GM19324 (cell line): ENCODE measurements at regions not wholly inside any gene's neighbourhood (a gene's known extent, or its start where the extent isn't known, plus 50 kb on each side); places are given as distances from the start of the nearest gene placed in this dataset.
"Not testable (repeated sequence)": the region's sequence is repeated elsewhere in the genome, so short reads cannot be mapped to it uniquely, and the experiment has no call there.

Experiments used
- ATAC-seq: cut with Tn5 transposase; IDR thresholded peaks from one replicate; pipeline ENCODE4 v1.9.1; 2021; ENCODE audit warnings: mild to moderate bottlenecking, moderate library complexity; ENCODE audit not compliant: unreplicated experiment, low FRiP score

DNA sequence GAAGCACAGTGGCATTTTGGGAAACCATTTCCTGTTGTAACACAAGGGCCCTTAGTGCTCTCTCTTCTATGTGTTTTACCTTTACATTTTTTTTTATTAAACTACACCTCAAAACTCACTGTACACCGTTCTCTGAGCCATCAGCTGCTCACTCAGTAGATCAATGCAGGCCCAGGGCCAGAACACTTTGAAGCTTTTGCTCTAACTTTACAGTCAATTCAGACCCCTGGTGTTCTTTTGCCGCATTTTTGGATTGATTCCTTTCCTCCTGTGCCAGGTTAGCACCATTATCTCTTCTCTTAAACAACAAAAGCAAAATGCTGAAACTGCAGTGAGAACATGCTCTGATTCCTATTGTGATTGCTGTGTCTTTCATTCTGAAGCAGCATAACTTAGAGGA lies 269.8 kb upstream of the RGMB start:
- ATAC-seq = no peak

DNA sequence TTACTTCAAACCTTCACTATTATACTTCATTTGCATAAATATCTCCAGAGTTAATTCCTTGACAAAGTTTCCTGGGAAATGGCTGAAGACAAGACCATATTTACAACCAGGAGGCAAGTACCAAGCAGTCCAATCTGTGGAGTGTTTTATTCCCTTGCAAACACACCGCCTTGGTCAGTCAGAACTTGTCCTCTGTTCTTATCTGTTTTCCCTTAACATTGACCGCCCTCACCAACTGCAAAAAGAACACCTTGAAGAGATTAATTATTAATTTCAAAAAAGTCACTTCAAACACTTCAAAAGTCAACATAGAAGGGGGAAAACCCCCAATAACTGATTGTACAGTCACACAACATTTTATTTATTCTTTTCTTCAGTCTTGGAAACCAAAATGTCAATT lies 269.0 kb upstream of the RGMB start:
- no peak for ATAC-seq

DNA sequence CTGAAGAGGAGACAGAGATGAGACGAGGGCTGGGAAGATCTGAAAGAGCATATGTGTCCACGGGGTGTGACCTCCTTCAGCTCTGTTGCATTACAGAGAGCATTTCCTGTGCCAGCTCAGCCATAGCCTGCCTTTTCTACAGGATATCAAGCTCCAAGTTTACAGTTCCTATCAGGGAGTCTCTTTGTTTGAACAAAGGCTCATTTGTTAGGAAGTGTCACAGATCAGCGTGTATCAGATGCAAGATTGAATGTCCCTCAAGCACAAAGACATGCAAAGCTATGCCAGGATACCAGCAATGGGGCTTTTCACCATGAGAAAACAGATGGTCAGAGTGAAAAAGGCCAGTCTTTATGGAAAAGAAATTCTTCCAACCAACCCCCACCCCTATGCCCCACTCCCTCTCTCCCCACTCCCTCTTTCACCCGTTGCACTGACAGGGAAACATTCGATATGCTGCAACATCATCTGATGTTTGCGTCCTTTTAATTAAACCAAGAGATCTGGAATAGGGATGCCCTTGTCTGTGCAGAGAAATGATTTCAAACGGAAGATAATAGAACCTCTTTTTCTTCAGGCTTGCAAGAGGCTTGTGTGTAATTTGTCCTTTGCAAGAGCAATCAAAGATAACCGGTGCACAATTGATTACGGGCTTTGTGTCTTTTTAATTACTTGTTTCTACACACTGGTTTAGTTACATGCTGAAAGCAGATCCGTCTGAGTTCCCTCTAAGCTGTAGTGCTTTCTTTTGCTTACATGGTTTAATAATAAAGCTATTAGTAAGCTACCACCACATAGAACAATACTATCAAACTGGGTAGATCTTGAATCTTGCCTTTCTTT lies 263.1 kb upstream of the RGMB start:
- no peak for ATAC-seq

DNA sequence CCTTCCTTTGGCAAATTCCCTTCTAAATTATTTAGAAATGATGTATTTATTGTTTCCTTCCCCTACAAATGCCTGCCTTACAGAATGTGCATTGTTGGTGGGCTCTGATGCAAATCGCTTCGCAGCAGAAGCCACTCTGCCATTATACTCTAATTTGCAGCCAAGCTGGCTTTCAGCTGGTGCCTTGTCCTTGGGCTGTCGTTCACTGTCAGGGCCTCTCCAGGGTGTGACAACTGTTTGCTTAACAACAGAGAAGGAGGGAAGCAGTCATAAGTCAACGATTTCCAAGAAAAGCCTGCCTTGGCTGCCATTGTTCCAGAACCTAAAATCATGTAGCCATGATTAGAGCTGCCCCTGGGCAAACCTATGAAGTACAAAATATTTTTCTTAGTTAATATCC lies 260.1 kb upstream of the RGMB start:
- no peak for ATAC-seq

DNA sequence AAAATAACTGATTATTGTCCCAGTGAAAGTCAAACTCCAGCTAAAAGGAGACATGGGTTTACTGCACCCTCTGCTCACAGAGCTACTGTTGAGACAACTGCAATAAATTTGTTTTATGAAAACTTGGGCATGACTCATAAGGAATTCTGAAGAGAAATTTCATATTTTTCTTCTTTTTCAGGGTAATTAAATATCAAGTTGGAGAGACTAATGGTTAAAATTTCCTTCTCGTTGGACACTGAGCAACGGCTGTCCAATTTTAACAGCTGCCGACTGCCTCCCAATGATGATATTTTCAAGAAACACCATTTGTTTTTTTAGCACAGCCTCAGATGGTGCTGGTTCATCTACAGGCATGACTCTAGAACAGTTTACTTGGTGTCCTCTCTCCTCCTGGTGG lies 259.2 kb upstream of the RGMB start:
- no peak for ATAC-seq

DNA sequence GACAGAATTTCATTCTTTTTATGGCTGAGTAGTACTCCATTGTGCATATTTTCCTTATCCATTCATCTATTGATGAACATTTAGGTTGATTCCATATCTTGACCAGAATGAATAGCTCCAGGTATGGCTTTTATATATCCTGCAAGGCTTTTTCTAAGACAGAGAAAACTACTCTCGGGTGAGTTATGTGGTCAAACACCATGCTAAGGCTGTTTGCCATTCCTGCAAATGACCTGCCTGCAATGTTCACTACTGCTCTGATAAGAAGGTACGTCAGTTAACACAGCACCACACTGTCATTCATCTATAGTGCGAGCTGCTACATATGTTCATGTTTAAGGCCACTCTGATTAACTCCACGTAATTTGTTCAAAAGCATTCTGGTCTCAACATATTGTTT lies 256.8 kb upstream of the RGMB start:
- no peak for ATAC-seq

DNA sequence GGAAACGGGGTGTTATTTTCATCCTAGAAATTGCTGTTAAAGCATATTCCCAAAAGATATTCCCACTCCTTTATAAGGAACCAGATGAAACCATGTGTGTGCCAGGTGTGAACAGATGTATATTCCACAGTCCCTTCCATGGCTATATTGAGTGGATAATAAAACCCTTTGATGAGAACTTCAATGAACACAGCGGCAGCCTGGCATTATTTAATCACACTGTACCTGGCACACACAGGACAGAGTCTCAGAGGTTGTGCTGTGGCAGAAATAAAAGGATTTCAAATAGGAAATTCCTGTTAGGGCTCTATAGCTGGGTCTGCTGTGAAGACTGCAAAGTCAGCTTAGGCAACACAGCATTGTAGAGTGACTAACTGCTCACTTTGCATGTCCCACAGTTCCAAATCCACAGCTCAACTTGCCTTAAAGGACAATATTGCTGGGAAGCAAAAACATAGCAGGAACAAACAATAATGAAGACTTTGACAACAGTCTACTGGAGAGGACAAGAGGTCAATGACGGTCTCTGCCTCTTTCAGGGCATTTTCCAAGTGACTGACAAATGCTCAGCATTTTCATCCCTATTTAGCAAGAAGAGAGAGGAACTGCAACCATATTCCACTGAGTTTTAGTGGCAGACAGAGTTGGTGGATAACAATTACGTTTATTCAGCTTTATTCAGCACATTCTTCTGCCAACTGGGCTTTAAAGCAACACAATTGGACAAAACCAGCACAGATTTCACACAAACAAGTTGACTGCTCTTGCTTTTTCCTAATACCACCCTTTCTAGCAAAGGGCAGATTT lies 255.7 kb upstream of the RGMB start:
- no peak for ATAC-seq

DNA sequence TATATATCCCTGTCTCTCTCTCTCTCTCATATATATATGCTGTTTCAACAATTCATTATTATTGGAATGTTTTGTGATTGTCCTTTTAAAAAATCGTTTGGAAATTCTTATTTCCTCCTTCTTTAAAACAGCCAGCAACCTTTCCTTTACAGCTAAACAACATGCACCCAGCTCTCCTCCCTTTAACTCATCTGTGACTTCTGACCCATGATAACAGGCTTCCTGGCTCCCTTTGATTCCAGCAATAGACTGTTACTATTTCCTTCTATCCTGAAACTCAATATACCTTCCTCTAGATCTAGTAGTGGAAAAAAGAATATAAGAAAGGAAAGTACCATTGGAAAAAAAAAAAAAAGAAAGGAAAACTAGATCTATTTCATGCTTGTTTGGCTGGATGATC lies 254.7 kb upstream of the RGMB start:
- no peak for ATAC-seq

DNA sequence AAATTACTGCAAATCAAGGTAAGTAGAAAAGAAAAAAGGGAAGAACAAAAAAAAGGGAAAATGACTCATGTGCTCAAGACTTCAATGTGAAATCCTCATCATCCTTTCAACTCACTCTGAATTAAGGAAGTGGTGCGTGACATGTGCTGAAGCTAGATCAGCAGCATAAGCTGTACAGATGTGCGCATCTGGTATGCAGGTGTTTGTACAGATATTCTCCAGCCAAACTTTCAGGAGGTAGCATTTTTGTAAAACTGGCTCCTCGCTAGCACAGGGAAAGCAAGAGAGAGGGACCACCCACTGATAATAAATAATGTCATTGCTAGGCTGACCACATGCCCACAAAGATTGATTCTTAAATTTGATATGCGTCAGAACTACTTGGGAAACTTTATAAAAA lies 253.9 kb upstream of the RGMB start:
- ATAC-seq = no peak

DNA sequence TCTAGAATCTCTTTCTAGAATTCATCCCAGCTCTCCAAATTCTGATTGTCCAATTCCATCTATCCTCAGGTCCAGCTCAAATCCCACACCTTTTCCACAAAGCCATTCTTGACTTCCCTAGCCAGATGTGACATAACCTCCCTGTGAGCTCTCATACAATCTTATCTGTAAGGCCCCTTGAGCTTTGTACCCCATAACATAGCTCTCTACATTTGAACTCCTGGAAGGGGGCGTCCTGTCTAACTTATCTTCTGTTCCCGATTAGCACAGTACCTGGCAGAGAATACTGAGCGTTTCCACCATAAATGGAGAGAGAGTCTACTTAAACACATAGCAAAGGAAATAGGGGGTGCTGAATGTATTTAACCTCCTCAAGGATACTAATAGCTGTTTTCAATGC lies 251.6 kb upstream of the RGMB start:
- no peak for ATAC-seq

DNA sequence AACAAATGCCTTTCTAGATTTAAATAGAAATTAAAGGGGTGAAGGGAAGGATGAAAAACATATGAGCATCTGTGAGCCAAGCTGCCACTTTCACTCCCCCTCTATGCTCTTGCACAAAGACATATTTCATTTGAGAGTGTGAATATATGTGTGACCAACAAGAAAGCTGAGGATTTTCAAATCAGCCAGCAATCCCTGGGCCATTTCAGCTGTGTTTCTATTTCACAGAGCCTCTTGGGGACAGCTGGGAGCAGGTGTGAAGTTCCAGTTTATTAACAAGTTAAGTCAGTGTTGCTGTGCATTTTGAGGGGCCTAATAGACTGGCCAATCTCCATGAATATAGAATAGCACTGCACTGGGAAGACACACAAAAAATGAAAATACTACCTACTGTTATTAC lies 248.7 kb upstream of the RGMB start:
- ATAC-seq = no peak

DNA sequence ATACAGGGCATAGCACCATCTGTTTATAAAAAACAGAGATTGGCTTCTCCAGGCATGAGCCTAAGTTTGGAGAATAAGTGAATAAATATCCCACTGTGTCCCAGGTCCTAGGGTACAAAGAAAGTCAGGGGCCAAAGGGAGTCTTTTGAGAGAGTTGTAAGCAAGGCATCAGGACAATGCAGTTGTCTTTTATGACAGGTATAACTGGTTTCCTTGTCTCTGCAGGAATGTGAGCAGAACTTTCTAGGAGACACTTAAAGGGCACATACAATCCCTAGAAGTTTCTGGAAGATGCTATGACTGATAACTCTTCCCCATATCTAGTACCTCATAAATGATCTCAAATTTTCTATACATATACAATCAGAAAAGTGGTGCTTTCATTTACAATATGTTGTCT lies 245.6 kb upstream of the RGMB start:
- no peak for ATAC-seq

DNA sequence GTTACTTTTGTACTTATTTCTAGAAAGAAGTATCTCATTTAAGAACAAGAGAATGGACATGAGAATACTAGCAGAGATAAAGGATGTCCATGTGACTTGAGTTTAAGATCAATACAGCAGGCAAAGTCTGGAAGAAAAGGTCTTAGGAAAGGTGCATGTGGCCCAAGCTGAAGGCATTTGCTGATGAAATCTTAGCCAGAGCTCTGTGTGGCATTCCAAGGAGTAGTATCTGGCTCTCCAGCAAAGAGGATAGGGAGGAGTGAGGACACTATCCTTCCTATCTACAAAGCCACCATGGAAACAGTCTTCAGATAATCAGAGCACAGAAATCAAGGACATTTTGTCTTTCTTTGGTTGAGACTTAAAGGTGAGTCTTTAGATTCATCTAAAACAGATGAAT lies 244.1 kb upstream of the RGMB start:
- no peak for ATAC-seq

DNA sequence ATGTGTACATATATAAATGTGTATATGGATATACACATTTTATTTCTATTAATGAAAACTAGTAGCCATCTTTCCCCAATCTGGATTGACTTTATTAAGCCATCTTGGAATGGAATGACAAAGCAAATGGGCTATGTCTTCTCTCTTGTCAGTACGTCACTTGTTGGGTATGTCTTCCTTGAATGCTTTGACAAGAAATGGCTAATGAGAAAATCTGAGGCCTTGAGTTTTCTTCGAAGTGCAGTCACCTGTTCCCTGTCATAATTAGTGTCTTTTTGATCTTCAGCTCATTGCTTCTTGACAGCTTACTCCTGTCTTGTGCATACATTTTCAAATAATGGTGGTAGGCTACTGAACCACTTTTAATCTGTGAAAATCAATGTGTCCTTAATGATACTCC lies 243.2 kb upstream of the RGMB start:
- ATAC-seq = no peak

DNA sequence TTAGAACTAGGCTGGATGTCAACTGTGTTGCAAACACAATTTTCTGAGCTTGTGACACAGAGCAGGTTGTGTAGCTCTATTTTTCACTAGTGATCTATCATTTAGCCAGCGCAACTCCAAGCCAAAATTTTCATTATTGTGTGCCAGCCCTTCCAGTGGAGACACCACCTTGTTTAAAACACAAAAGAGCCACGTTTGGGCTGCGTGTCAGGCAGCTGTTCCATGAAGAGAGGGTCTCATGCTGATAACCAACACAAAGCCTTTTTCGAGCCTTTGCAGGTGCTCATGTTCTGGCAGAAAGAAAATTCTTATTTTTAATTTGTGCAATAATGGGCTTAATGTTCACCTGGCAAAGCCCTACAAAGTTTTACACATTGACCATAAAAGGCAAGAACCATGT lies 237.6 kb upstream of the RGMB start:
- ATAC-seq = no peak

DNA sequence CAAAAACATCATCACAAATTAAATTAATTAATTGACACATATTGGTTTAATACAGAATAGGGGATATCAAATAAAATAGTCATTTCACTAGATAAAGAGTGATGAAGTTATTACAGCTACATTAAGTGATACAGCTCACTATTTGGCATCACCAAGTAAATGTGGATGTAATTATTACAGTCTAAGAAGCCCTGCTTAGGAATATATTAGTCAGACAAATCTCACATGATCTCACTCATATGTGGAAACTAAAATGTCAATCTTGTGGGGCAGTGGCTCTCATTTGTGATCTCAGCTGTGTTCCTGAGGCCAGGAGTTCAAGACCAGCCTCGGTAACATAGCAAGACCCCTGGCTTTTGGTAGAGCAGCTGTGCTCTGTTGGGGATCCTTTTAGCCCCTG lies 233.4 kb upstream of the RGMB start:
- no peak for ATAC-seq

DNA sequence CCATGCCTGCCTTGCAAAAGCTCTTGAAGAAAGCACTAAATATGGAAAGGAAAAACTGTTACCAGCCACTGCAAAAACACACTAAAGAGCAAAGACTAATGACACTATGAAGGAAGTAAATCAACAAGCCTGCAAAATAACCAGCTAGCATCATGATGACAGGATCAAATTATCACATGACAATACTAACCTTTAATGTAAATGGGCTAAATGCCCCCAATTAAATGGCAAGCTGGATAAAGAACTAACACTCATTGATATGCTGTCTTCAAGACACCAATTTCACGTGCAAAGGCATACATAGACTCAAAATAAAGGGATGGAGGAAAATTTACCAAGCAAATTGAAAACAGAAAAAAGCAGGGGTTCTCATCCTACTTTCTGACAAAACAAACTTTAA lies 231.8 kb upstream of the RGMB start:
- ATAC-seq = no peak

DNA sequence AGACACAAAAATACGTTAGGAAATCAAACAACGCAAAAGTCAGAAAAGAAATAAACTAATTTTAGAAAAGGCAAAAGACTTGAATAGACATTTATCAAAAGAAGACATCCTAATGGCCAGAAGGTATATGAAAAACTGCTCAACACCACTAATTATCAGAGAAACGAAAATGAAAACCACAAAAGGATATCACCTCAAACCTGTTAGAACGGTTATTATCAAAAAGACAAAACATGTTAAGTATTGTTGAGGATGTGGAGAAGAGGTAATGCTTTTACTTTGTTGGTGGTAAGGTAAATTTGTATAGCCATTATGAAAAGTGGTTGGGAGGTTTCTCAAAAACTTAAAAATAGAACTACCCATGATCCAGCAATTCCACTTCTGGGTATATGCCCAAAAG lies 230.0 kb upstream of the RGMB start:
- ATAC-seq = no peak

DNA sequence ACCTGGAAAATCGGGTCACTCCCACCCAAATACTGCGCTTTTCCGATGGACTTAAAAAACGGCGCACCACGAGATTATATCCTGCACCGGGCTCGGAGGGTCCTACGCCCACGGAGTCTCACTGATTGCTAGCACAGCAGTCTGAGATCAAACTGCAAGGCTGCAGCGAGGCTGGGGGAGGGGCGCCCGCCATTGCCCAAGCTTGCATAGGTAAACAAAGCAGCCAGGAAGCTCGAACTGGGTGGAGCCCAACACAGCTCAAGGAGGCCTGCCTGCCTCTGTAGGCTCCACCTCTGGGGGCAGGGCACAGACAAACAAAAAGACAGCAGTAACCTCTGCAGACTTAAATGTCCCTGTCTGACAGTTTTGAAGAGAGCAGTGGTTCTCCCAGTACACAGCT lies 226.5 kb upstream of the RGMB start:
- ATAC-seq = not testable (repeated sequence)

DNA sequence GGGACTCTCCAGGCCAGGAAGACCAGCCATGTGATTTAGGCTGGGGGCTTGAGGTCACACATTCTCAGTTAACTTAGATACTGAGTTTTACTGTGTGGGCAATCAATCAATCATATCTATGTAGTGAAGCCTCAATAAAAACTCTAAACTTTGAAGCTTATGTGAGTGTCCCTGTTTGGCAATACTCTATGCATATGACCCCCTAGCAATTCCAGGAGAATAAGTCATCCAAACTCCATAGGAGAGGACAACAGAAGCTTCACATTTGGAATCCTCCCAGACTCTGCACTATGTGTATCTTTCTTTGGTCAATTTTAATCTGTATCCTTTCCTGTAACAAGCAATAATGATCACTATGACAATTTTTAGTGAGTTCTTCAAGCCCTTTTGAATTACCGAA lies 216.8 kb upstream of the RGMB start:
- ATAC-seq = no peak

DNA sequence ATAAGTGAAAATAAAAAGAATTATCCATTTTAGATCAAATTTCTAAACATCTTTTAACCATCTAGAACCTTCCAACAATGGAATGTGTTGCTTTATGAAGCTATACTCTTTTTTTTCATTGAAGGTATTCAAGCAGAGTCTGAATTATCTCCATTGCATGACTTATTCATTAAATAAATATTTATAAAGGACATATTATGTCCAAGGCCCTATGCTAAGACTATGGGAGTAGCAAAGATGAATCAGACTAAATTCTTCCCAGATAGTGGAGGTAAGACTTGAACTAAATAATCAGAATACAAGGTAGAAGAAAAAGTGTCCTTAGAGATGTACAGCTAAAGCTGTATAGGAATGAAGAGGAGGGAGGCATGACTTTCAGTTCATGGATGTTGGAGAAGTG lies 215.5 kb upstream of the RGMB start:
- ATAC-seq = no peak
